SU-DHL-6 (cell line): ENCODE measurements at regions not wholly inside any gene's neighbourhood (a gene's known extent, or its start where the extent isn't known, plus 50 kb on each side); places are given as distances from the start of the nearest gene placed in this dataset.

Source experiments
- CTCF ChIP-seq: fragments of 200-600 bp; sonication (generic); IDR thresholded peaks from one replicate; pipeline ENCODE4 v1.5.1; 2017; ENCODE audit warnings: antibody characterized with exemption, mild to moderate bottlenecking, low read length, moderate library complexity; ENCODE audit not compliant: insufficient read depth, poor library complexity, severe bottlenecking
- EZH2phosphoT487 ChIP-seq: fragments of 200-600 bp; sonication (generic), shearing (Covaris generic); conservative IDR thresholded peaks from 2 replicates; pipeline ENCODE4 v1.6.1; 2018; ENCODE audit warnings: mild to moderate bottlenecking, antibody characterized with exemption, low read length, moderate library complexity, mixed read lengths

GRCh38 chr5:78726003-78726402, 77.4 kb upstream of the LHFPL2 start:
- TF ChIP-seq CTCF (no peak), EZH2phosphoT487 (no peak)
